Chondrocyte (in vitro differentiated cells): ENCODE measurements at regions not wholly inside any gene's neighbourhood (a gene's known extent, or its start where the extent isn't known, plus 50 kb on each side); places are given as distances from the start of the nearest gene placed in this dataset.

Experiments
- DNase-seq: peaks from one replicate; pipeline ENCODE4 v3.0.0; 2021; ENCODE audit warnings: mixed read lengths, low spot score
- H3K27ac Mint-ChIP-seq: one replicate; pipeline ENCODE4 v1.8.0; 2021; ENCODE audit warnings: mild to moderate bottlenecking, moderate library complexity, mixed read lengths; ENCODE audit not compliant: unreplicated experiment
- H3K27me3 Mint-ChIP-seq: 2 replicates; pipeline ENCODE4 v1.8.0; 2021; ENCODE audit warnings: low read depth, mixed read lengths
- H3K36me3 Mint-ChIP-seq: 2 replicates; pipeline ENCODE4 v1.8.0; 2021; ENCODE audit warnings: low read depth, mixed read lengths
- H3K4me1 Mint-ChIP-seq: 2 replicates; pipeline ENCODE4 v1.8.0; 2021; ENCODE audit warnings: low read depth, mild to moderate bottlenecking, mixed read lengths
- H3K4me3 Mint-ChIP-seq: one replicate; pipeline ENCODE4 v1.8.0; 2021; ENCODE audit warnings: mild to moderate bottlenecking, moderate library complexity, mixed read lengths; ENCODE audit not compliant: unreplicated experiment
- H3K9me3 Mint-ChIP-seq: 2 replicates; pipeline ENCODE4 v1.8.0; 2021; ENCODE audit warnings: low read depth, mixed read lengths
- TF ChIP-seq, protein P1 (sequence below): fragments of 200-600 bp; sonication (generic); IDR thresholded peaks from 2 replicates; pipeline ENCODE4 v1.5.0; 2021; ENCODE audit warnings: antibody characterized with exemption, mild to moderate bottlenecking, moderate library complexity

DNA sequence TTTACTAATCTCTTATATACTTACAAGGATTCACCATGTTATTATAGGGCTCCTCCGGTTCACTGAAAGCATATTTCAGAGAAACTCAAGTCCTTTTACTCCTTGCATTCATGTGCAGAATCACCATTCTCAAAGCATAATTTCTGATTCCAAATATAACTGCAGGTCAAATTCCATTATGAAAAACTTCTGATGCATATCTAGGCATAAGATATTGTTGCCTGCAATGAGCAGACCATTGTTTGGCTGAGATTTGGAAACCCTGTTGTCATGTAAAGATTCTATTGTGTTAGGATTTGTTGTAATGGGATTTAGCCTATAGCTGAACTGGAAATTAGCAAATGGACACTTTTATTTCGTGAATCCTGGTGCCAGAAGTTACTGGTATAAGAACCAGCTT is 69.5 kb upstream of the PRICKLE2 start:
- TF ChIP-seq, protein P1, sequence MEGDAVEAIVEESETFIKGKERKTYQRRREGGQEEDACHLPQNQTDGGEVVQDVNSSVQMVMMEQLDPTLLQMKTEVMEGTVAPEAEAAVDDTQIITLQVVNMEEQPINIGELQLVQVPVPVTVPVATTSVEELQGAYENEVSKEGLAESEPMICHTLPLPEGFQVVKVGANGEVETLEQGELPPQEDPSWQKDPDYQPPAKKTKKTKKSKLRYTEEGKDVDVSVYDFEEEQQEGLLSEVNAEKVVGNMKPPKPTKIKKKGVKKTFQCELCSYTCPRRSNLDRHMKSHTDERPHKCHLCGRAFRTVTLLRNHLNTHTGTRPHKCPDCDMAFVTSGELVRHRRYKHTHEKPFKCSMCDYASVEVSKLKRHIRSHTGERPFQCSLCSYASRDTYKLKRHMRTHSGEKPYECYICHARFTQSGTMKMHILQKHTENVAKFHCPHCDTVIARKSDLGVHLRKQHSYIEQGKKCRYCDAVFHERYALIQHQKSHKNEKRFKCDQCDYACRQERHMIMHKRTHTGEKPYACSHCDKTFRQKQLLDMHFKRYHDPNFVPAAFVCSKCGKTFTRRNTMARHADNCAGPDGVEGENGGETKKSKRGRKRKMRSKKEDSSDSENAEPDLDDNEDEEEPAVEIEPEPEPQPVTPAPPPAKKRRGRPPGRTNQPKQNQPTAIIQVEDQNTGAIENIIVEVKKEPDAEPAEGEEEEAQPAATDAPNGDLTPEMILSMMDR, result no peak
- Mint-ChIP-seq H3K27ac (peak overlapping the region; percentile 13), H3K4me3 (no peak overlapping the region), H3K9me3 (peaks cover 3% of the 10 kb centered on the region), H3K36me3 (no peaks in the 10 kb centered on the region), H3K4me1 (peaks cover 32% of the 10 kb centered on the region), H3K27me3 (no peaks in the 10 kb centered on the region)
- DNase-seq, result no peak

DNA sequence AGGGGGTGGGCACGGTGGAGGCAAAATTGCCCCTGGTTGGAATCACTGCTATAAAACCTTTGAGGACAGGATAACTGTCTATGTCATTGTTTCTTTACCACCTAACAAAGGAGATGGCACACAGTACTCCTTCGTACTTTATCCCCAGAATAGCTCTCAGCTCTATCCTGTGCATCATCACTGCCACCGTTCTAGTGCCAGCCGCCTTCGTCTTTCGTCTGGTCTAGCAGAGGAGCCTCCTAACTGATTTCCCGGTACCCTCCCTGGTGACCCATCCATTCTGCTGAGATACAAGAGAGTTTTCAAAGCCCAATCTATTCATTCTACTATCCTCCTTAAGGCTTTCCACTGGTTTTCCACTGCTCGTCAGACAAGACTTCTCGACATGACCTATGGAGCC is 67.9 kb upstream of the PRICKLE2 start:
- Mint-ChIP-seq H3K9me3 (peaks cover 3% of the 10 kb centered on the region), H3K27ac (no peak overlapping the region), H3K4me3 (no peak overlapping the region), H3K36me3 (no peaks in the 10 kb centered on the region), H3K27me3 (no peaks in the 10 kb centered on the region), H3K4me1 (peaks cover 37% of the 10 kb centered on the region)
- DNase-seq, result no peak
- TF ChIP-seq, protein P1, result no peak

DNA sequence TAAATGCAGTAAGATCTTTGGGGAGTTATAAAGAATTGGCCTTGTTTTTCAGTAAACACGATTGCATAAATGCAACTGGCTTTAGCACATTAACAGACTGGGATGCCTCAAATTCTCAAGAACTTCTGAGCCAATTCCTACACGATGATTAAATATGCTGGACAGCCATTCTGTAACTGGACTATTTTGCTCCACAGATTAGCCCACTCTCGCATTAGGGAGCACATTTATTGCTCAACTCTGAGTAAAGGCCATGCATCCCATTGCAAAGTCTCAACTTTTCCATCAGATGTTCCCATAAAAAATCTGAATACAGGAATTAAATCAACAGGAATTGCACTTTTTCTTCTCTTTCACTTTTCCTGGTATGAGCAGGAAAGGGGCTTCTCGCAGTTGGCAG is 66.7 kb upstream of the PRICKLE2 start:
- H3K27ac Mint-ChIP-seq, result no peak overlapping the region
- H3K27me3 Mint-ChIP-seq, result no peaks in the 10 kb centered on the region
- H3K4me3 Mint-ChIP-seq, result no peak overlapping the region
- peaks cover 3% of the 10 kb centered on the region for H3K9me3 Mint-ChIP-seq
- no peak for DNase-seq
- no peaks in the 10 kb centered on the region for H3K36me3 Mint-ChIP-seq
- H3K4me1 Mint-ChIP-seq, result peaks cover 37% of the 10 kb centered on the region
- TF ChIP-seq, protein P1, result no peak

DNA sequence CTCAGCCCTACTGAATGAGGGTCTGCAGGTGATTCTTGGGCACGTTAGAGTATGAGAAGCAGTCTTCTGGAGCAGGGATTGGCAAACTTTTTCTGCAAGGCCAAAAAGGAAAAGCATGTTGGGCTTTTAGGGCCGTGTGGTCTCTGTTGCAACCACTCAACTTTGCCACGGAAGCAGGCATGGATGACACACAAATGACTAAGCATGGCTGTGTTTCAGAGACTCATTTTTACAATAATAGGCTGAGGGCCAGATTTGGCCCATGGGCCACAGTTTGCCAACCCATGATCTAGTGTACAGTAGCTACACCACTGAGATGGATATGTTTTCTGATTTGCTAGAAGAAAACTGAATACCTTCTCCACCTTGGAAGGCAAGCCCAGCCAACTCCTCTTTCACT is 66.1 kb upstream of the PRICKLE2 start:
- Mint-ChIP-seq H3K27me3 (no peaks in the 10 kb centered on the region), H3K4me1 (peaks cover 33% of the 10 kb centered on the region), H3K4me3 (no peak overlapping the region), H3K9me3 (no peaks in the 10 kb centered on the region), H3K36me3 (no peaks in the 10 kb centered on the region), H3K27ac (peak overlapping the region; percentile 58)
- TF ChIP-seq, protein P1, result no peak
- no peak for DNase-seq

DNA sequence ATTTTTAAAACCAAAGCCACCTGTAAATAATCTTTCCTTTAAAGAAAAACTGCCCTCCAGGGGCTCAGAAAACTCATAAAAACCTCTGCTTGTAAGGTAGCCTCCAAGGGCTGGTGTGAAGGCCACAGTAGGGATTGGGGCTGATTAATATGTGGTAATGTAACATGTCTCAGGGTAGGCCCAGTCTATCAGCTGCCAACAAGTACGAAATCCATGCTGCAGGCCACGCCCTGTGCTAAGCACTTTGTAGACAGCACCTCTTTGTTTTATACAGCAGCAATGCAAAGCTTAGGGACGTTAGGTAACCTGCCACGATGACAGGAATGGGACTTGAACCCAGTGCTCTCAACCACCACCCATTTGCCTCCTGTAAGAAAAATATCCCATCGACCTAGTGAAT is 65.6 kb upstream of the PRICKLE2 start:
- no peak for DNase-seq
- TF ChIP-seq, protein P1, result no peak
- H3K4me3 Mint-ChIP-seq, result no peak overlapping the region
- H3K27ac Mint-ChIP-seq, result no peak overlapping the region
- H3K9me3 Mint-ChIP-seq, result no peaks in the 10 kb centered on the region
- H3K4me1 Mint-ChIP-seq, result peaks cover 33% of the 10 kb centered on the region
- H3K27me3 Mint-ChIP-seq, result no peaks in the 10 kb centered on the region
- no peaks in the 10 kb centered on the region for H3K36me3 Mint-ChIP-seq
